Nephron progenitor cell (in vitro differentiated cells): ENCODE measurements at regions not wholly inside any gene's neighbourhood (a gene's known extent, or its start where the extent isn't known, plus 50 kb on each side); places are given as distances from the start of the nearest gene placed in this dataset.

Experiments
- DNase-seq: peaks from one replicate; pipeline ENCODE4 v3.0.0; 2021
- H3K27ac Mint-ChIP-seq: 2 replicates; pipeline ENCODE4 v1.8.0; 2021; ENCODE audit warnings: mild to moderate bottlenecking, moderate library complexity, mixed read lengths
- H3K27me3 Mint-ChIP-seq: 2 replicates; pipeline ENCODE4 v1.8.0; 2021; ENCODE audit warnings: mild to moderate bottlenecking, low read depth, mixed read lengths; ENCODE audit not compliant: poor library complexity
- H3K36me3 Mint-ChIP-seq: 2 replicates; pipeline ENCODE4 v1.8.0; 2021; ENCODE audit warnings: low read depth, mixed read lengths
- H3K4me1 Mint-ChIP-seq: 2 replicates; pipeline ENCODE4 v1.8.0; 2021; ENCODE audit warnings: mixed read lengths
- H3K4me3 Mint-ChIP-seq: 2 replicates; pipeline ENCODE4 v1.8.0; 2021; ENCODE audit warnings: mild to moderate bottlenecking, moderate library complexity, mixed read lengths
- H3K9me3 Mint-ChIP-seq: 2 replicates; pipeline ENCODE4 v1.8.0; 2021; ENCODE audit warnings: mild to moderate bottlenecking, moderate library complexity, mixed read lengths
- TF ChIP-seq, protein P1 (sequence below): fragments of 200-600 bp; sonication (generic); IDR thresholded peaks from 2 replicates; pipeline ENCODE4 v1.5.0; 2021; ENCODE audit warnings: antibody characterized with exemption

DNA sequence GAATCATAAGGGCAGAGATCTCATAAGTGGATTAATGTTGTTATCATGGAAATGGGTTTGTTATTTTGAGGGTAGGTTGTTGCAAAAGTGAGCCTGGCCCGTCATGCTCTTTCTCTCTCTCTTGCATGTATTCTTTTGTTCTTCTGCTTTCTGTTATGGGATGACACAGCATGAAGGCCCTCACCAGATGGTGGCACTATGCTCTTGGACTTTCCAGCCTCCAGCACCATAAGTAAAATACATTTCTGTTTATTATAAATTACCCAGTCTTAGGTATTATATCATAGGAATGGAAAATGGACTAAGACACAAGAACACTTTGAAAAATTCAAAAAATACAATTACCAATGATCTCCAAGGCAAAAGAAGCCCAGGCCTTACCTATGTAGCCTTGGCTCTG is 676.1 kb downstream of the PTPRU start:
- H3K36me3 Mint-ChIP-seq = no peaks in the 10 kb centered on the region
- peaks cover 19% of the 10 kb centered on the region for H3K4me1 Mint-ChIP-seq
- TF ChIP-seq, protein P1, sequence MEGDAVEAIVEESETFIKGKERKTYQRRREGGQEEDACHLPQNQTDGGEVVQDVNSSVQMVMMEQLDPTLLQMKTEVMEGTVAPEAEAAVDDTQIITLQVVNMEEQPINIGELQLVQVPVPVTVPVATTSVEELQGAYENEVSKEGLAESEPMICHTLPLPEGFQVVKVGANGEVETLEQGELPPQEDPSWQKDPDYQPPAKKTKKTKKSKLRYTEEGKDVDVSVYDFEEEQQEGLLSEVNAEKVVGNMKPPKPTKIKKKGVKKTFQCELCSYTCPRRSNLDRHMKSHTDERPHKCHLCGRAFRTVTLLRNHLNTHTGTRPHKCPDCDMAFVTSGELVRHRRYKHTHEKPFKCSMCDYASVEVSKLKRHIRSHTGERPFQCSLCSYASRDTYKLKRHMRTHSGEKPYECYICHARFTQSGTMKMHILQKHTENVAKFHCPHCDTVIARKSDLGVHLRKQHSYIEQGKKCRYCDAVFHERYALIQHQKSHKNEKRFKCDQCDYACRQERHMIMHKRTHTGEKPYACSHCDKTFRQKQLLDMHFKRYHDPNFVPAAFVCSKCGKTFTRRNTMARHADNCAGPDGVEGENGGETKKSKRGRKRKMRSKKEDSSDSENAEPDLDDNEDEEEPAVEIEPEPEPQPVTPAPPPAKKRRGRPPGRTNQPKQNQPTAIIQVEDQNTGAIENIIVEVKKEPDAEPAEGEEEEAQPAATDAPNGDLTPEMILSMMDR = no peak
- H3K9me3 Mint-ChIP-seq = peaks cover 8% of the 10 kb centered on the region
- DNase-seq = no peak
- H3K27me3 Mint-ChIP-seq = peaks cover 4% of the 10 kb centered on the region
- no peak overlapping the region for H3K4me3 Mint-ChIP-seq
- no peak overlapping the region for H3K27ac Mint-ChIP-seq

DNA sequence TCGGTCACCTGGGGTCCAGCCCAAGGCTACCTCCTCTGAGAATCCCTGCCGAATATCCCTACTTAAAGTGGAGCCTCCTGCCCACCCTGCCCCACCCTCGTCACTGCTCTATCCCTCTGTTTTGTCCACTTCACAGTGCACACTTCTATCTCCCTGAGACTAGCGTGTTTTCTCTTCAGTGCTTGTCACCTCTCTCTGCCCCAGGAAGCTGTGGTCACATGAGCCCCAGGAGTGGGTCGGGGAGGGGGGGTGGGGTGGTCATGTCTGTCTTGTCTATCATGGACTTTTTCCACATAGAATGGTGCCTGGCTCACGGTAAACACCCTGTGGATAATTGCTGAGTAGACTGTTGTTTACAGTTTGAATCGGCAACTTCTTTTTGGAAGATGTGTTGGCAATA is 673.6 kb downstream of the PTPRU start:
- Mint-ChIP-seq H3K27ac (peak overlapping the region; percentile 87), H3K4me1 (peaks cover 14% of the 10 kb centered on the region), H3K9me3 (peaks cover 8% of the 10 kb centered on the region), H3K4me3 (no peak overlapping the region), H3K27me3 (peaks cover 10% of the 10 kb centered on the region), H3K36me3 (no peaks in the 10 kb centered on the region)
- DNase-seq = no peak
- TF ChIP-seq, protein P1 = no peak

DNA sequence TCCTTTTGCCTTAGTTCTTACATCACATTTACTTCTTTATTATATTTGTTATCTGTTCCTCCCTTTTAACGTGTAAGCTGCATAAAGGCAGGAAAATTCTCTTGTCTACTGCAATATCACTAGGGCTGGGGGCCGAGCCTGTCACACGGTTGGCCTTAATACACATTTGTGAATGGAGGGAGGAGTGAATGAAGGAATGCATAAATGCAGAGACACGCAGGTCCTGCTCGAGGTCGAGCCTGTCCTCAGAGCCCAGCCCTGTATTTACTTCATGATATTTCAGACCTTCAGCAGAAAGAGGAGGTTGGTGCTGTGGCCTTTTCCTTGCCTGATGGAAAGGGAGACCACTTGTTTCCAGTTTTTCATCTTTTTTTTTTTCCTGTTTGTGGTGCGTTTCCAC is 671.3 kb downstream of the PTPRU start:
- TF ChIP-seq, protein P1 = no peak
- no peak for DNase-seq
- H3K27ac Mint-ChIP-seq = no peak overlapping the region

DNA sequence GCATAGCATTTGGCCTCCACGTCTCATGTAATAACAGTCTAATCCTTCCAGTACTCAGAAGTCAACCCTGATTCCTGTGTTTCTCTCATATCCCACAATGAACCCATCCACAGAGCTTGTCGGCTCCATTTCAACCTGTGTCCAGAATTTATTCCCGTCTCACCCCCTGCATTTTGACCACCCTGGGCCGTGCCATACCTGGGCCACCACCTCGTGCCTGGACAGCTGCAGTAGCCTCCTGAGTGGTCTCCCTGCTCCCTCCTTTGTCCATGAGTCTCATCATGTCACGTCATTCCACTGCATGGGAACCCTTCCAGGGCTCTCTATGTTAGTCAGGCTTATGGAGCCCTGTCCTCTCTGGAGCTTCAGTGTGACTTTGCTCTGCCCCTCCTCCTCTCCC is 670.6 kb downstream of the PTPRU start:
- peaks cover 26% of the 10 kb centered on the region for H3K4me1 Mint-ChIP-seq
- peaks cover 15% of the 10 kb centered on the region for H3K27me3 Mint-ChIP-seq
- H3K9me3 Mint-ChIP-seq = no peaks in the 10 kb centered on the region
- TF ChIP-seq, protein P1 = no peak
- H3K27ac Mint-ChIP-seq = peak overlapping the region; percentile 85
- no peak overlapping the region for H3K4me3 Mint-ChIP-seq
- DNase-seq = no peak
- H3K36me3 Mint-ChIP-seq = no peaks in the 10 kb centered on the region

More for the DNA sequence above, 671.3 kb downstream of the PTPRU start:
- Mint-ChIP-seq H3K9me3 (peaks cover 6% of the 10 kb centered on the region), H3K4me1 (peaks cover 19% of the 10 kb centered on the region), H3K27me3 (peaks cover 10% of the 10 kb centered on the region), H3K4me3 (no peak overlapping the region), H3K36me3 (no peaks in the 10 kb centered on the region)

DNA sequence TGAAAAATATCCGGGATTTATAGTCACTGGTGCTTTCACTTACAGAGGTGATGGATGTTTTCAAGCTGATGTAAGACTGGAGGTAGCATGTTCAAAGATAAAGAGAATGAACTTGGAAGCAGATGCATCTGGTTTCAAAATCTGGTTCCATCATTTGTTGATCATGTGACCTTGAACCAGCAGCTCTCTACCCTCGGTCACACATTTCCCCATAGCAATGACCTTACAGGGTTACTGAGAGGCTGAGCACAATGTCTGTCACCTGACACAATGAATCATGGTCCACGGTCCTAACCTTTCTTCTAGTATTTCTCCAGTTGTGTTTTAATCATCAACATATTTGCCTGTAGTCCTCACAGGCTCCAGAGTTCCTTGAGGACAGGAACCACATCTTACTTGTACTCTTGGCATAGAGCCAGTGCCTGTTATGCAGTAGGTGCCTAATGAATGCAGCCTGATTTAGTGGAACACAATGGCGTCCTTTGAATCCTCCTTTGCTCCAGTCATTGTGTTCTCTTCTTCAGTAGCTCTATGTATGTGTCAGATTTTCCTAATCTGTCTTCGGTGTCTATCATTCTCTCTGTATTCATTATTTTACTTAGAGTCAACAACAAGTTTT is 667.3 kb downstream of the PTPRU start:
- Mint-ChIP-seq H3K4me3 (no peak overlapping the region), H3K4me1 (peaks cover 36% of the 10 kb centered on the region), H3K27me3 (peaks cover 14% of the 10 kb centered on the region), H3K27ac (no peak overlapping the region), H3K9me3 (no peaks in the 10 kb centered on the region), H3K36me3 (no peaks in the 10 kb centered on the region)
- DNase-seq = no peak
- TF ChIP-seq, protein P1 = no peak

DNA sequence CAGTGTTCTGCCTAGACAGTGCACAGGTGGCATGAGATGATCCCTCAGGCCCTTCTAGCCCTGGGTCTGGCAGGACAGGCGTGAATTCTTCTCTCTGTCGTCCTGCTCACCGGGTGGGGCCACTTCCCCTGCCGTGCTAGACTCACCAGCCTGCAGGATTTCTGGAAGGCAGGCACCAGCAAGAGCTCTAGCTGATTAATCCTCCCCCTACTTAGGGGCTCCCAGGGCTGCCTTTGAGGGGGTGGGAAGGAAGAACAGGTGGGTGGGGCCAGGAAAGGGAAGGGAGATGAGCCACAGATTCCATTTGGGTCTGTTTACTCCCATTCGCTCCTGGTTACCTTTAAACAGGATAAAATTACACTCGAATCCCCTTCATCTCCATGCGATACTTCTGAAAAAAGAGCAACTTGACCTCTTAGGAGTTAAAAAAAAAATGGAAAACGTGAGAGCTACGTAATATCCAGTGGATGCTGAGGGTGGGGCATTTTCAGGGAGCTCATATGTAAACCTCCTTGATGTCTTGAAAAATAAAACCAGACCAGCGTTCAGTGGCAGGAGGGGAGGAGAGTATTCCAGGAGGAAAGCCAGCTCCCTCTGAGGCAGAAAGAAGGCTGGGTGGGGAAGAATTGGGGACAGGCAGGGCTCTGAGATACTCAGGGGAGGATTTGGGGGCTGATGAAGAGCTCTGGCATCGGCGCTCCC is 665.5 kb downstream of the PTPRU start:
- H3K27ac Mint-ChIP-seq = peak overlapping the region; percentile 49
- H3K4me3 Mint-ChIP-seq = peak overlapping the region; percentile 37
- H3K27me3 Mint-ChIP-seq = peaks cover 11% of the 10 kb centered on the region
- TF ChIP-seq, protein P1 = no peak
- DNase-seq = peak; percentile 20
- H3K36me3 Mint-ChIP-seq = no peaks in the 10 kb centered on the region
- peaks cover 37% of the 10 kb centered on the region for H3K4me1 Mint-ChIP-seq
- no peaks in the 10 kb centered on the region for H3K9me3 Mint-ChIP-seq
